ENCODE measurements at regions not wholly inside any gene's neighbourhood (a gene's known extent, or its start where the extent isn't known, plus 50 kb on each side); places are given as distances from the start of the nearest gene placed in this dataset.

DNA sequence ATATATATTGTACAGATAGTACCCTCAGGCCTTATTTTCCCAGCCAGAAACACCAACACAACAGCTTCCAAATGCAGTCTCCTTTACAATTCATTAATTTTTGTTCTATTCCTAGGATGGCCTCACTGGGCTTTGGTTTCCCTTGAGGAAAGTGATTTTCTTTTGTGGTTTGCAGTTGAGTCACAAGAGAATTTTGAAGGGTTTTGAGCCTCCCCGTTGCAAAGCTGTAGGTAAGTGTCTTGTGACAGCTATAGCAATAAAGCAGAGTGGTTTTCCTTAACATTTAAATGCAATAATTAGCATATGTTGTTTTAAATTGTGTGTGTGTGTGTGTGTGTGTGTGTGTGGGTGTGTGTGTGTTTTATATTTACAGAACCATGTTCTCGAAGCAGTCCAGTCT is 54.1 kb upstream of the WDR17 start:
- no peak for DNase-seq (ENCODE audit: low read depth)

DNA sequence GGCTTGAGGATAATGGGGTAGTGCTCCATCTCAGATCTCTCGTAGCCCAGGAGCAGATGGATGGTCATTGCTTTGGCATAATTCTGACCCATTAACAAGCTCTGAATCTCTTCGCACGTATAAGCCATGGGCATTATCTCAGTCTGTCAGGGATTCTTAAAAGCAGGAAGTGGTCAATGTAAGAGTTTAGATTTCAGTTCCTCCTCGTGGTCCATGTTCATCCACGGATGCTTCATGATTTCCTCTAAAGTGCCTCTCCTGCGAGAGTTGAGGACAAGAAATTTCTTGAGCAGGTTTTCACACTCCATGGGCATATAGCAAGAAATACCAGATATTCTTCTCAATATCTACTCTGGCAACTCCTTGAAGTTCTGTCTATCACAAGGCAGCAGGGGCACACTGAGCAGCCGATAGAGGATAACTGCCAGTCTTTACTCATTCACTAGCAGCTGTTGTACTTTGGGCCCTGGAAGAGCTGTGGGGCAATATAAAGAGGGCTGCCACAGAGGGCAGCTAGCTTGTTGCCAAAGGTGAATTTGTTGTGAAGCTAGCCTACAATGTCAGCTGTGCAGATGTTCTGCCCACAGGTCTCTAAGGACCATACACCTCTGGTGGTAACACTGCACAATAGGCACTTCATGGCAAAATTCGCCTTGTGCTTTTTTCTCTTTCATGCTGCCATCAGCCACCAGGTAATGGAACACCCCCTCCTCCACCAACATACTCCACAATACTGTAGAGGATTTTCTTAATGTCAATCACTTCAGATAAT is 52.0 kb upstream of the WDR17 start:
- DNase-seq (ENCODE audit: low read depth), result no peak

GRCh38 chr4:176014583-176015108 is 51.0 kb upstream of the WDR17 start:
- no peak for DNase-seq (ENCODE audit: low read depth)

Data from EH (cell line).